NCI-H2227 (cell line): ENCODE measurements at regions not wholly inside any gene's neighbourhood (a gene's known extent, or its start where the extent isn't known, plus 50 kb on each side); places are given as distances from the start of the nearest gene placed in this dataset.

Experiments used
- DNase-seq: peaks from one replicate; lab custom pipeline; 2025; ENCODE audit not compliant: unreplicated experiment; lab: John Stamatoyannopoulos, UW

- no peak for DNase-seq
Observed at GRCh38 chr13:39965309-39965708, 309.8 kb downstream of the COG6 start.

GRCh38 chr13:39967199-39967959 is 311.9 kb downstream of the COG6 start:
- DNase-seq = no peak

DNA sequence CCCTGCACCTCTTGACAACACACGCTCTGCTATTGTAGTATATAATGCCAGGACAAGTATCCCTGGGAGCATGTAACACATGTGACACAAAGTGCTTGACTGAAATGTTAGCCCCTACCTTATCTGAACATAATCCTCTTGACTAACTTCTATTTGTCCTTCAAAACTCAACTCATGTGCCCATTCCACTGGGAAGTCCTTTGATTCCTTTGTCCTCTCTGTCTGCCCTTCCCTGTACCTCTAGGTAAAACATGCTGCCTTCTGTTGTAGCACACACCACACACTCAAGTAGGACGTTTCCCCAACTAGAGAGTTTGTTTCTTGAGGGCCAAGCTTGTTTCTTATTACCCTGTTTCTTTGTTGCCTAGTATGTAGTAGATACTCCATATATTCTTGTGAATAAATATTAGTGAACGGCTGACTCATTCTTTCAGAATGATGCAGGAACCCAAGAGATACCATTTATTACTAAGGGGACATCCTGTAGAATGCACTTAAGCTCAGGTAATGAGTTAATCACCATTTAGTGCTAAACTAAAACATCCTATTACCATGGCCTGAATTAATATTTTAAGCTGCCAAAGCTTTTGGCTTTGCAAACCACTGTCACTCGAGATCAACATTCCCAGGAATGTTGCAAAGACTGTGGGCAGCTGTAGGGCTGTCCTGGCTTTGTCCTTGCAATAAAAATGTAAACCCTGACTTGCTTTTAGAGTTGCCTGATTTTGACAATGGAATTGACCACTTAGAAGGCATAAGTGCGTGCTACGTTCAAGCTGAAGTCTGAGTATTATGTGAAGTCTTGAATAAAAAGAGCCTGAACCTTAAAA is 313.4 kb downstream of the COG6 start:
- DNase-seq = no peak

DNA sequence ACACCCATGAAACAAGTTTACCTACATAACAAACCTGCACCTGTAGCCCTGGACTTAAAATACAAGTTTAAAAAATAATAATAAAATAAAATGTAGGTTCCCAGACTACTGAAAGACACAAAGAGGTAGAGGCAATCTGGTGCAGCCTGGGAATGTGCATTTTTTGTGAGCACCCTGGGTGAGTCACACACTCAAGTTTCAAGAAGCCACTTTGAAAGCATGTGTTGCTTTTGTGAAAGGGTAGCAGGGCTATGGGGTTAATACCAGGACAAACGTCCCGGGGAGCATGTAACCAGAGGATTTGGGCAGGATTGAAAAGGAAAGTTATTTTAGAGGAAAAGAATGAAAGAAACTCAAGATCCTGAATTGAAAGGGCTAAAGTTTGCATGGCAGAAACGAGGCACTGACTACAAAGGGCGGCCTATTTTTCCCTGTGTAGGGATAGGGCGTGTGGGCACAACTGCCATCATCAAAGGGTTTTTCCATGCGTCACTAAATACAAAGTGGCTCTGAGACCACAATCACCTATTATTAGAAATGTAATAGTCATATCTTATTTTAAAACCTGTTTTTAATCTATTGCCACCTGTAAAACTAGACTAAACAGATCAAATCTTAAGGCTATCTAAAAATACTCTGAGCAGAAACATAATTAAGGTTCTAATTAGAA is 314.9 kb downstream of the COG6 start:
- DNase-seq = no peak

DNA sequence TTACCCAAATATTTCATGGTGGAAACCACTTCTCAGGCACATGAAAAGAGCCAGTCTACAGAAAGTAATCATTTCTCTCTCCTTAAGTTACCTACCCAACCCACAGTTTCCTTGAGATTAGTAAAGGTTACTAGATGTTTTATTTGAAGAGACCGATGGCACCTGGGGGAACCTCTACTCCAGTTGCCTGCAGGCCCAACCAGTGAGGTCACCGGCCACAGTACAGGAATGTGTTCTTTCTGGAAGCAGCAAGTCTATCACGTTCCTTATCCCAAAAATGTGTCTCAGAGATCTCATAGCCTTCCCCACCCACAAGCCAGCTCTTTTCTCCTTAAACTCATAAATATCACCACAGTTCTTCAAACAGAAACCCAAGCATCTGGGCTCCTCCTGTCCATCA is 316.1 kb downstream of the COG6 start:
- DNase-seq = no peak

GRCh38 chr13:39976481-39976880 is 321.0 kb downstream of the COG6 start:
- no peak for DNase-seq

DNA sequence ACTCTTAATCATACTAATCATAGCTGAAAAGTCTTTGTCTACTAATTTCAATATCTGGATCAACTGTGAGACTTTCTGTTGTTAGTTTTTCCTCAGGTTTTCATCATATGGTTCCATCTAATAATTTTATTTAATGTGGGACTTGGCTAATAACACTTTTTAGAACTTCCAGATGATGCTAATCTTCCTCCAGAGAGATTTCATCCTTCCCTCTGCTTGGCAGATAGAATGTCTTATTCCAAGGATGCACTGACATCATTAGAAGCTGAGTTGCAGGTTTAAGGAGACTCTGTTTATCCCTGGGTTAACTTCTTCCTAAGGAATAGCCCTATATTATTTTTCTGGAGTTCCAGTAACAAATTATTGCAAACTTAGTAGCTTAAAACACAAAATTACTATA is 325.6 kb downstream of the COG6 start:
- no peak for DNase-seq

- DNase-seq = no peak
Observed at GRCh38 chr13:39982745-39983144, 327.3 kb downstream of the COG6 start.

DNA sequence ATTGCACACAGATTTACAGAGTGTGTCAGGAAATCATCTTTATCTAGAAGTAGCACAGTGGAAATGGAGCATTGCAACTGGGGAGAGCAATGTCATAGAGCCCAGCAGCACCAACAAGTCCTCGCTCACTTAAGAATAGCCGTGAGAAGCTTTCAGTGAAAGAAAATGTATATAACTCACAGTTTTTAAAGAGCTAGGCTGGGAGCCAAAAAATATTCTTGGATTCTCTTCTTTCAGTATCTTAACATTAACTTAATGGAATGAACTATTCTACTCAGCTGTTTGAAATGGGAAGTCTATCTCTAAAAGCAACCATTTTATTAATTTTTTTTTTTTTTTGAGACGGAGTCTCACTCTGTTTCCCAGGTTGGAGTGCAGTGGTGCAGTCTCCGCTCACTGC is 329.6 kb downstream of the COG6 start:
- DNase-seq = no peak

- DNase-seq = no peak
Observed at GRCh38 chr13:39988351-39988750, 332.9 kb downstream of the COG6 start.

DNA sequence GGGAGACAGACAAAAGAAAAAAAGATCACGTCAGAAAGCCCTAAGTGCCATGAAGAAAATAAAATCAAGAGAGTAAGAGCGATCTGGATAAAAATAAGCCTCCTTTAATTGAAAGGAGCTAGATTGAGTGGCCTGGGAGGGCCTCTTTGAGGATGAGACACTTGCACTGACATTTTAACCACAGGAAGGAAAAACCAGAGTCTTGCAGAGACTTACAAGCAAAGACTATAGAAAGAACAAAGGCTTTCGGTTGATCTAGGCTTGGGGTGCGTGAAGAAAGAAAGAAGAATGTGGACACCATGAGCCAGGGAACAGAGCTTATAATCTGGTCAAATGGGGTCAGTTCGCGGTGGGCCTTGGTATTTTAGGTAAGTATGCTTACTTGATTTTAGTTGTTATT is 342.7 kb downstream of the COG6 start:
- DNase-seq = no peak

GRCh38 chr13:40002016-40002415 is 346.6 kb downstream of the COG6 start:
- no peak for DNase-seq

DNA sequence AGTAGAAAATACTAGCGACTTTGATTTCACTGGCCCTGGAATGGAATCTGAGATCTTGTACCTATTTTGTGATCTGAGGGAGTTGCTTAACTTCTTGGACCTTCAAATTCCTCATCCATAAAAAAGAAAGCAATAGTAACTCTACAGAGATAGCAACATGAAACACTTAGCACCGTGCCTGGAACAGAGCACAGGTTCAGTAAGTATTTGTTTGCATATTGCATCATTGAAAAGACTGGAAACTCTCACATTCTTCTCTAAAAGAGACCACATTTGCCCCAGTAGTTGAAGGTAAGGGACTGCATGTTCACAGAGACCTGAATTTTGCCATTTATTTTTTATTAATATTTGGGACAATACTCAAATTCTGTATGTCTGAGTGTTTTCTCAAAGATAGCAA is 358.1 kb downstream of the COG6 start:
- DNase-seq = no peak

DNA sequence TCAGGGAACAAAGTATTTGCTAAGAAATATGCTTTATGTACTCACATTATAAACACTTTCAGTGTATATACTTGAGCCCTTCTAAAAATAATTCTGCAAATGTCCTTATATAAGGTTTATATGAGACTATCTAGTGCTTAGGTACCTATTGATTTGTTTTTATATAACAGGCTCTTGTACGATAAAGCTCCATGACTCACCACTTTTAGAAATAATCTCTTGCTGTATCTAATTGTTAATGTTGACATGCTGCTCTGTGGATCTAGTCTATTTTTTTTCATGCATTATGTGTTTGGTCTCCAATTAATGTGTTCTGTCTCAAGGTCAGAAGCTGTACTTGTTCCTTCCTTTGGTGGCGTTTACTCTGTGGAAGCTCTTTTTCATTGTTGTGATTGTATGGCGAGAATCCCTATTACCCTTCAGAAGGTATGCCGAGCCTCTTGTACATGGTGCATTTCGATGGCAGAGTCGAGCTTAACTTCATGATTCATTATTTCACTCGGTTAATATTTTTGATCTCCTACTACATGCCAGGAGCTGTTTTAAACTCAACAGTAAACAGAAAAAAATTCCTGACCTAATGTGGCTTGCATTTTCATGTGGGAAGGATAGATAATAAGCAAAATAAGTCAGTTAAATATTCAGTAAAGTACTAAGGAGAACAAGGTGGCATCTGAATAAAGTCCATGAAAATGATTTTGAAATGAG is 361.6 kb downstream of the COG6 start:
- DNase-seq = no peak

GRCh38 chr13:40017662-40018262 is 362.3 kb downstream of the COG6 start:
- no peak for DNase-seq

DNA sequence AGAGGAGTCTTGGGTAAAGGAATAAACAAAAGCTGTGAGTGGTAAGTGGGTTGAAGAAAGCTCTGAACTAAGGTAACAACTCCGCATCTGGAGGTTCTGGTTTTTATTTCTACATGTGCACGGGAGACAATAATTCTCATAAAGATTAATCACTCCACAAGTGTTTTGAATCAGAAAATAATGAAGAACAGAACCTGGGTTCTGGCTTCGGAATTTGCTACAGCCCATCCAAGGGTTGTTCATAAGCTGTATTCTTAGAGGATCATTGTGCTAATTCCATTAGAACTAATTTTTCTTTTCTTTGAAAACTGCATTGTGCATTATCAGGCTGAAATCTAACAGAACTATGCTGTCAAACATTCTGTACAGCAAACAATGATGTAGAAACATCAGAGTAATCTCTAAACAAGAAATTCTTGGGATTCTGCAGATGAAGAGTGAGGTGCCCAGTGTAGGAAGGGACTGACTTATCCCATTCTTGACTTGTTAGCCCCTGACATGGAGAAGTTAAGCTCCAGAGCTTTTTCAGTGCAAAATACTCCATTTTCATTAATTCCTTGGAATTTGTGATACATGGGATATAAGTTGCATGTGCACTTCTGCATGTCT is 368.2 kb downstream of the COG6 start:
- no peak for DNase-seq

GRCh38 chr13:40024204-40024966 is 368.9 kb downstream of the COG6 start:
- DNase-seq = no peak

- DNase-seq = no peak
Observed at GRCh38 chr13:40024967-40025714, 369.7 kb downstream of the COG6 start.

DNA sequence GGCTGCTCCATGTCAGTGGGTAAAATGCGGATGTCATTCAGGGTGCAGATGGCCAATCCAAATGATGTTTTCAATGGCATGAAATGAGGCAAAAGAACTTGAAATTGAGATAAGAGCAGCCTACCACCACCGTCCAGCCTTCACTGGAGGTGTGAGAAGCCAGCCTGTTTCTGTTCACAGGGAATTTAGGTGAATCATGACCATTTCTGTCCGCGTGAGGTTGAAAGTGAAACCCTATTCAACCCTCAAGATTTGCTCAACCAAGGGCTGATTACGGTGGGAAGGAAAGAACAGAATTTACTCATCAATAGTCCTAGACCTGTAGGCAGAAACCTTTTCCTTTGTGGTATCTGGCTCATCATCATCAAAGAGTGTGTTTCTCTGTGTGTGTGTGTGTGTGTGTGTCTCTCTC is 370.7 kb downstream of the COG6 start:
- no peak for DNase-seq
